Progenitor cell of endocrine pancreas (in vitro differentiated cells): ENCODE measurements at regions not wholly inside any gene's neighbourhood (a gene's known extent, or its start where the extent isn't known, plus 50 kb on each side); places are given as distances from the start of the nearest gene placed in this dataset.

Experiments used
- DNase-seq: peaks from one replicate; pipeline ENCODE4 v3.0.0; 2021; ENCODE audit warnings: low spot score; ENCODE audit not compliant: unreplicated experiment
- H3K27ac Mint-ChIP-seq: 2 replicates; pipeline ENCODE4 v1.8.0; 2021; ENCODE audit warnings: mild to moderate bottlenecking, moderate library complexity, mixed read lengths
- H3K27me3 Mint-ChIP-seq: 2 replicates; pipeline ENCODE4 v1.8.0; 2021; ENCODE audit warnings: mixed read lengths
- H3K36me3 Mint-ChIP-seq: 2 replicates; pipeline ENCODE4 v1.8.0; 2022; ENCODE audit warnings: mixed read lengths; ENCODE audit not compliant: insufficient read depth
- H3K4me1 Mint-ChIP-seq: 2 replicates; pipeline ENCODE4 v1.8.0; 2021; ENCODE audit warnings: low read depth, mixed read lengths
- H3K4me3 Mint-ChIP-seq: 2 replicates; pipeline ENCODE4 v1.8.0; 2021; ENCODE audit warnings: low read depth, mild to moderate bottlenecking, moderate library complexity, mixed read lengths
- H3K9me3 Mint-ChIP-seq: 2 replicates; pipeline ENCODE4 v1.8.0; 2021; ENCODE audit warnings: low read depth, mixed read lengths
- TF ChIP-seq, protein P1 (sequence below): fragments of 200-600 bp; sonication (generic); IDR thresholded peaks from one replicate; pipeline ENCODE4 v1.5.0; 2021; ENCODE audit warnings: antibody characterized with exemption, mild to moderate bottlenecking; ENCODE audit not compliant: unreplicated experiment

DNA sequence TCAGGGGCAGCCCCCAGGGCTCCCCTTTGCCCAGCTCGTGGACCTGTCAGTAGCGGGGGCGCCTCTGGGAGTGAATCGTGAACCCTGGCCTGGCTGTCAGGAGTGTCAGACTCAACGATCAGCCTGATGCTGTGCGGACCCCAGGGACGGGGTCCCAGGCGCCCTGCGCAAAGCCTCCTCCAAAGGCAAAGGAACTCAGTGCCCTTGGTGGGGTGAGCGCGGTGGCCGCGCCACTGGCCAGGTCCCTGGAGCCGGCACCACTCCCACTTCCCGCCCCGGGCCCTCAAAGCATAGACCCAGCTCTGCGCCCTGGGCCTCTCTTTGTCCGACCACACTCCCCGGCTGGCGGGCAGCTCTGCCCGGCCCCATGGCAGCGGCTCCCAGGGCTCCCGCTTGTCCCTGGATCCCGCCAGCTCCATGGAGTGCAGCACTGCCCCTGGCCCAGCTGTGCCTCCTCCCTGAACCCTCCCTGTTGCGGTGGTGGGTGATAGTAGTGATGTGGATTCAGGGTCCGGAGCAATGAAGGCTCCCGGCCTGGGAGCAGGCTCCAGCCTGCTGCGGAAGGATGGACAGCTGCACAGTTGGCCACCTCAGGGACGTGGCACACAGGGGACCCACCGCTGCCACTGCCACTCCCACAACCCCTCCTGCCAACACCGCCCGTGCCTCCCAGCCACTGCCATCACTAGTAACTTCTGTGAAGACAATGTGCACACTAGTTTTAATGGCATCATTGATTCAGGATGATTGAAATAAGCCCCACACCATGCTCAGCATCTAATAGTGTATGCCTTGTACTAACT is 263.8 kb downstream of the ZBBX start:
- H3K27me3 Mint-ChIP-seq, result no peaks in the 10 kb centered on the region
- no peaks in the 10 kb centered on the region for H3K9me3 Mint-ChIP-seq
- peaks cover 5% of the 10 kb centered on the region for H3K4me1 Mint-ChIP-seq
- no peak for DNase-seq
- no peaks in the 10 kb centered on the region for H3K36me3 Mint-ChIP-seq
- TF ChIP-seq, protein P1, sequence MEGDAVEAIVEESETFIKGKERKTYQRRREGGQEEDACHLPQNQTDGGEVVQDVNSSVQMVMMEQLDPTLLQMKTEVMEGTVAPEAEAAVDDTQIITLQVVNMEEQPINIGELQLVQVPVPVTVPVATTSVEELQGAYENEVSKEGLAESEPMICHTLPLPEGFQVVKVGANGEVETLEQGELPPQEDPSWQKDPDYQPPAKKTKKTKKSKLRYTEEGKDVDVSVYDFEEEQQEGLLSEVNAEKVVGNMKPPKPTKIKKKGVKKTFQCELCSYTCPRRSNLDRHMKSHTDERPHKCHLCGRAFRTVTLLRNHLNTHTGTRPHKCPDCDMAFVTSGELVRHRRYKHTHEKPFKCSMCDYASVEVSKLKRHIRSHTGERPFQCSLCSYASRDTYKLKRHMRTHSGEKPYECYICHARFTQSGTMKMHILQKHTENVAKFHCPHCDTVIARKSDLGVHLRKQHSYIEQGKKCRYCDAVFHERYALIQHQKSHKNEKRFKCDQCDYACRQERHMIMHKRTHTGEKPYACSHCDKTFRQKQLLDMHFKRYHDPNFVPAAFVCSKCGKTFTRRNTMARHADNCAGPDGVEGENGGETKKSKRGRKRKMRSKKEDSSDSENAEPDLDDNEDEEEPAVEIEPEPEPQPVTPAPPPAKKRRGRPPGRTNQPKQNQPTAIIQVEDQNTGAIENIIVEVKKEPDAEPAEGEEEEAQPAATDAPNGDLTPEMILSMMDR, result no peak
- H3K4me3 Mint-ChIP-seq, result no peak overlapping the region
- H3K27ac Mint-ChIP-seq, result no peak overlapping the region

DNA sequence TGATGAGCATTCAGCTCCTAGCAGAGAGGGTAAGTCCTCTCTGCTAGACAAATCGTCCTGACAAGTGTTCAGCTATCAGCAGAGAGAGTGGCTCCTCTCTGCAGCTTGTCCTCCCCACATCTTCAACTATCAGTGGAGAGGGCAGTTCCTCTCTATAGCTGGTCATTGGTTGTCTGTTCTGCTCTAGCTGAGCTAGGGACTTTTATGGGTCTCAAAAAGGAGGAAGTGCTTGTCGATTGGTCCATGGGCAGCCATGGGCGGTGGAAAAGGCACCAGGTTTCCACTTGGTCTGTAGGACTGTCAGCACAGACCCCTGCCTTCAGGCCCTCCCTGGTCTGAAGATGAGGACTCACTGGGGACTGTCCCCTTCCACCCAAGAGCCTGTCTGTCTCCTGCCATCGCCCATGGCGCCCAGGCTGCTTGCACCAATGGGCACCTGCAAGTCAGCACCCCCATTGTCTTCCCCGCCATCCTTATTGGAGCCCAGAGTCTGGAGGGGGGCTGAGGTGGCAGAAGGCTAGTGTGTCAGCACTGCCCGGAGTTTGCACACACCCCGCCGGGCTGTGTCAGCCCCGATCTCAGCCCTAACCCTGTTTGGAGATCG is 264.7 kb downstream of the ZBBX start:
- H3K9me3 Mint-ChIP-seq, result no peaks in the 10 kb centered on the region
- peaks cover 5% of the 10 kb centered on the region for H3K4me1 Mint-ChIP-seq
- no peak overlapping the region for H3K27ac Mint-ChIP-seq
- DNase-seq, result no peak
- H3K36me3 Mint-ChIP-seq, result no peaks in the 10 kb centered on the region
- H3K27me3 Mint-ChIP-seq, result no peaks in the 10 kb centered on the region
- no peak overlapping the region for H3K4me3 Mint-ChIP-seq
- TF ChIP-seq, protein P1, result no peak

DNA sequence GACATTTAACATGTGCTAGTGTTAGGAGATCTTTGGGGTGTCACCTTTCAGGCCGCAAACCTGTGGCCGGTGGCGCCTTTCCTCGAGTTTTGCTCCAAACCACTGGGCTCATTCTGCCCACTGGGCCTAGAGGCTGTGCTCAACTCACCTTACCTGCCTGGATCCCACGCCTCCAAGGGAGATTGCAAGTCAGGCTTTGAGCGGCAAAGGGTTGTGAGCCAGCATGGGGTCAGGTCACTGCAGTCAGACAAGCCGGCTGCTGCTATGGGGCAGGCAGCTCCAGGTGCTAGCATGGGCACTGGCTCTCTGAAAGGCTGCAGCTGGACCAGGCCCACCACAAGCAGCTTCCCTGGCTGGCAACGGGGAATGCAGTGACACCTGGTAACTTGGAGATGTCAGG is 265.5 kb downstream of the ZBBX start:
- peaks cover 5% of the 10 kb centered on the region for H3K4me1 Mint-ChIP-seq
- H3K36me3 Mint-ChIP-seq, result no peaks in the 10 kb centered on the region
- H3K9me3 Mint-ChIP-seq, result no peaks in the 10 kb centered on the region
- no peak overlapping the region for H3K27ac Mint-ChIP-seq
- H3K4me3 Mint-ChIP-seq, result no peak overlapping the region
- TF ChIP-seq, protein P1, result no peak
- DNase-seq, result no peak
- H3K27me3 Mint-ChIP-seq, result no peaks in the 10 kb centered on the region

DNA sequence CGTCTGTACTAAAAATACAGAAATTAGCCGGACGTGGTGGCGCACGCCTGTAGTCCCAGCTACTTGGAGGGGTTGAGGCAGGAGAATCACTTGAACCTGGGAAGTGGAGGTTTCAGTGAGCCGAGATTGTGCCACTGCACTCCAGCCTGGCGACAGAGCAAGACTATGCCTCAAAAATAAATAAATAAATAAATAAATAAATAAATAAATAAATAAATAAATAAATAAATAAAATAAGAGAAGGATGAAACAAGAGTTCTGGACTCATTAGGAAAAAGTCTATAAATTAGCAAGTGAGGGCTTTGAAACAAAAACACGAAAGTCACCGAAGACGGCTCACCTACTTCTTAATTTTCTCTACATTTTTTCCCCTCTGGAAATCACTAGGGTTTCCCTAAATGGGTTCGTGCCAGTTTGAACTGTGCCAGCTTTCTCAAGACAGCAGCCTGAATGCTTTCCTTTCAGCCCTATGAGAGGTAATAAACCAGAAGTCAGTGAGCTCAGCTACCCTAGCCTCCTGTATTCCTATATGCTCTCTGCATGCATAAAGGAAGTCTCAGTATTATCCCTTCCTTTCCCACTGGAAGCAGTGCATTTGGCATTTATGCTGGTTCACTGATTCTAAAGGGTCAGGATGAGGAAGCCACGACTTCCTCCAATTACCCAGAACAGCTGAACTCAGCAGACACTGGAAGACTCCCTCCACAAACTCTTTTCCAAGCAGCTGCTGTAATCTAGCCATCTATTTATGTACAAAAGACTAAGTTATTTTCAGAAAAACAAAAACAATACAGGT is 266.9 kb downstream of the ZBBX start:
- H3K27ac Mint-ChIP-seq, result no peak overlapping the region
- H3K4me1 Mint-ChIP-seq, result peaks cover 5% of the 10 kb centered on the region
- no peaks in the 10 kb centered on the region for H3K27me3 Mint-ChIP-seq
- no peak overlapping the region for H3K4me3 Mint-ChIP-seq
- DNase-seq, result no peak
- TF ChIP-seq, protein P1, result no peak
- H3K9me3 Mint-ChIP-seq, result no peaks in the 10 kb centered on the region
- no peaks in the 10 kb centered on the region for H3K36me3 Mint-ChIP-seq

DNA sequence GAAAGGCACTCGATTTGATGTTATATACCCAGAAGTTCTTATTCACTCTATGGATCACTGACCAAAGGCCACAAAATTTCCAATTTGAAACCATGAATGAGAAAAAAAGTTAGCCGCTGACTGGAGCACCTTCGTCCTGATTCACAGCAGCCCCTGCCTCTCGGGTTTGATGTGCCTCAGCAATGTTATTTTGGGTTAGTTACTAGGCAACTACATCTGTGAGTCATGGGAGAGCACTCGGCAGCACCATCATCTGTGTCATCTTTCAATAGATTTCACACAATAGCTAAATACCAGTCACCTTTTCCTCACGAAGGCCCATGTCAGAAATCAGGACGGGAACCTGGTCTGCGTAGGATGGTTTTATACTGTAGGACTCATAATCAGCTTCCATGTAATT is 269.2 kb downstream of the ZBBX start:
- TF ChIP-seq, protein P1, result no peak
- Mint-ChIP-seq H3K9me3 (no peaks in the 10 kb centered on the region), H3K4me1 (no peaks in the 10 kb centered on the region), H3K4me3 (no peak overlapping the region), H3K27ac (no peak overlapping the region), H3K27me3 (no peaks in the 10 kb centered on the region), H3K36me3 (no peaks in the 10 kb centered on the region)
- no peak for DNase-seq
